Stimulated activated naive CD8-positive, alpha-beta T cell treated with anti-CD3 and anti-CD28 coated beads, Interleukin-15, amount 100 ng/mL, for 72 hours (primary cell): ENCODE measurements at regions not wholly inside any gene's neighbourhood (a gene's known extent, or its start where the extent isn't known, plus 50 kb on each side); places are given as distances from the start of the nearest gene placed in this dataset.

Source experiments
- ATAC-seq: fragments of 150-1000 bp; cut with Tn5 transposase; 2 replicates; pipeline ENCODE4 v1.10.0; 2021; ENCODE audit warnings: mild to moderate bottlenecking, moderate library complexity
- DNase-seq, 2 donors: peaks; one replicate each; pipeline ENCODE4 v3.0.0; 2021 to 2022
- H3K27ac Mint-ChIP-seq, 2 donors: one replicate each; pipeline ENCODE4 v1.8.0; 2022; ENCODE audit warnings: mild to moderate bottlenecking in 2 of 2, mixed read lengths in 2 of 2, moderate library complexity in 2 of 2
- H3K27me3 Mint-ChIP-seq: one replicate; pipeline ENCODE4 v1.8.0; 2022; ENCODE audit warnings: mixed read lengths
- H3K4me1 Mint-ChIP-seq: one replicate; pipeline ENCODE4 v1.8.0; 2022; ENCODE audit warnings: mild to moderate bottlenecking, mixed read lengths
- H3K4me3 Mint-ChIP-seq, 2 donors: one replicate each; pipeline ENCODE4 v1.8.0; 2022; ENCODE audit warnings: mild to moderate bottlenecking in 2 of 2, mixed read lengths in 2 of 2, moderate library complexity in 1 of 2
- H3K9me3 Mint-ChIP-seq, 2 donors: one replicate each; pipeline ENCODE4 v1.8.0; 2022; ENCODE audit warnings: mixed read lengths in 2 of 2

DNA sequence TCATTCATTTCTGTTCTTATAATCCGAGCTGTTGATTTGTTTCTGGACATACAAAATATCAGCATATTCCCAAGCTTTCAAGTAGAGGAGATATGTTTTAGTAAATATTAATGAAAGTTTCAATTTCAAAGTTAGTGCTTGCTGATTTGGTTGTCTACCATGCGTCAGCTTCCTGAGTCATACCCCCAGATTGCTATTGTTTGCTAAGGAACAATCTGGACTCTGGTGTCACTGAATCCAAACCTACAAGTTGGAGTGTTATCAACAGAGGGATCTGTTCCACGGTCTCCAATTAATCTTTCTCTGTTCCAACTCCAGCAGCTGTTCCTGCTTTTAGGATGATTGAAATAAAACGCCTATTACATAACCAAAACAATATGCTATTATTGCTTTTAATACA lies 96.1 kb upstream of the FAM9A start:
- Mint-ChIP-seq H3K4me1 (no peaks in the 10 kb centered on the region), H3K9me3 (peaks cover 0 to 7% of the 10 kb centered on the region in 2 donors), H3K27ac (no peak overlapping the region), H3K4me3 (no peak overlapping the region), H3K27me3 (no peaks in the 10 kb centered on the region)
- DNase-seq (no peak), ATAC-seq (no peak)

DNA sequence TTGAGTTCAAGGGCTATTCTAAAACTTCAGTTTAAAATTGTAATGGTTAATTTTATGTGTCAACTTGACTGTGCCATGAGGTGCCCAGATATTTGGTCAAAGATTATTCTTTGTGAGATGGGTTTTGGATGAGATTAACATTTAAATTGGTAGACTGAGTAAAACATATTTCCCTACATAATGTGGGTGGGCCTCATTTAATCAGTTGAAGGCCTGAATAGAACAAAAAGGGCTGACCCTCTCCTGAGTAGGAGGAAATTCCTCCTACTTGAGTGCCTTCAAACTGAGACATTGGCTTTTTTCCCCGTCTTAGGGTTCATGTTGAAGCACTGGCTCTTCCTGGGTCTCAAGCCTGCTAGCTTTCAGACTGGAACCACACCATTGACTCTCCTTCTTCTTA lies 89.6 kb upstream of the FAM9A start:
- DNase-seq (no peak), ATAC-seq (no peak)
- peaks cover 5 to 14% of the 10 kb centered on the region in 2 donors for H3K9me3 Mint-ChIP-seq
- H3K27me3 Mint-ChIP-seq = no peaks in the 10 kb centered on the region
- no peaks in the 10 kb centered on the region for H3K4me1 Mint-ChIP-seq
- H3K4me3 Mint-ChIP-seq = no peak overlapping the region
- no peak overlapping the region for H3K27ac Mint-ChIP-seq

DNA sequence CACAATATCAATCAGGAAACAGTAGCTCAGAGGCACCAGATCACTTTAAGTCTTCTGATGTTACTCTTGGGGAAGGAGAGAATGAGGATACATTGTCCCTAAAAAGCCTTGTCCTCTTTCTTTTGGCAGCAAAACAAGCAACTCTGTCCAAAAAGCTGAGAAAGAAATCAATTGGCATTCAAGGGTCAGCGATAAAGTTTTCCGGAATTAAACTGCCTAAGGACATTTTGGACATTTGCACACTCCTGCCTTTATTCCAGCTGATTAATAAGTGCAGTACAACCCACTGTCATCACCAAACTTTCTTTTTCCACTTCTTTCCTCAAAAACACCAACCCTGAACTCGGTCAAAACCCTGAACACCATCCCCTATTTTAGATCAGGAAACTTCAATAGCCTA lies 85.8 kb upstream of the FAM9A start:
- no peak for ATAC-seq
- H3K27me3 Mint-ChIP-seq = peaks cover 8% of the 10 kb centered on the region
- no peak overlapping the region for H3K27ac Mint-ChIP-seq
- no peak overlapping the region for H3K4me3 Mint-ChIP-seq
- H3K4me1 Mint-ChIP-seq = no peaks in the 10 kb centered on the region
- peaks cover 5 to 6% of the 10 kb centered on the region in 2 donors for H3K9me3 Mint-ChIP-seq
- no peak for DNase-seq

DNA sequence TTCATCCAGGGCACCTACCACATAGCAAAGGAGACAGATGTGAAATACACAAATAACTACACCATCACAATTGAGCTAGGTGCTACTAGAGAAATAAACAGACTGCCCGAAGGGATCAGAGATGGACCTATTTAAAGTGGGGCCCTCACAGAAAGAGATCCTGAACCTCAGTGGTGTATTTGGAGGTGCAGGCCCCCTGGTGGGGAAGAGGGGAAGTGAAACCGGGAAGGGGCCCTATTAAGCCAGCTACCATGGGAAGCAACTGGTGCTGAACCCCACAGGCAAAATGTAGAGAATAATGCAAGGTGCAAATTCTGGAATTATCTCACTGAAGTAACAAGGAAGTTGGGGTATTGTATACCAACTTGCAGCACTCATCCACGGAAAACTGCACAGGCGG lies 78.6 kb upstream of the FAM9A start:
- no peak overlapping the region for H3K4me3 Mint-ChIP-seq
- ATAC-seq = no peak
- peaks cover 8% of the 10 kb centered on the region for H3K27me3 Mint-ChIP-seq
- H3K9me3 Mint-ChIP-seq = no peaks in the 10 kb centered on the region
- DNase-seq = peak in 1 of 2 donors; percentile 1
- no peaks in the 10 kb centered on the region for H3K4me1 Mint-ChIP-seq
- no peak overlapping the region for H3K27ac Mint-ChIP-seq

- DNase-seq = no peak
- no peak overlapping the region for H3K27ac Mint-ChIP-seq
- H3K4me1 Mint-ChIP-seq = peaks cover 6% of the 10 kb centered on the region
- H3K4me3 Mint-ChIP-seq = no peak overlapping the region
- H3K27me3 Mint-ChIP-seq = peaks cover 7% of the 10 kb centered on the region
- ATAC-seq = no peak
- no peaks in the 10 kb centered on the region for H3K9me3 Mint-ChIP-seq
These were observed 72.8 kb upstream of the FAM9A start for GRCh38 chrX:8873956-8874355.

DNA sequence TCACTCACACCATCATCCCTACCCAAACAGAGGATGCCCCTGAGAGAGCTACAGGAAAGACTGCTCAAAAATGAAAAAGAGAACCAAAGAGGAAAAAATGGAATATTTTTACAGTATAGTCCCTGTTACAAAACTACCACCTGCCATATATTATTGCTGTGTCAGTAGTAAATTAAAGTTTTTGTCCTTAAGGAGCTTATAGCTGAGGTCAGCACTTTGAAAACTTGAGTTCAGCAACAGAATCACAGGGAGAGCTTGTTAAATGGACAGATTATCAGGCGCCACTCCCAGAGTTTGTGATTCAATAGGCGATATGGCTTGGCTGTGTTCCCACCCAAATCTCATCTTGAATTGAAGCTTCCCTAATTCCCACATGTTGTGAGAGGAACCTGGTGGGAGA lies 71.9 kb upstream of the FAM9A start:
- Mint-ChIP-seq H3K9me3 (no peaks in the 10 kb centered on the region), H3K27me3 (peaks cover 7% of the 10 kb centered on the region), H3K27ac (no peak overlapping the region), H3K4me1 (peaks cover 6% of the 10 kb centered on the region), H3K4me3 (no peak overlapping the region)
- ATAC-seq (no peak), DNase-seq (no peak)

DNA sequence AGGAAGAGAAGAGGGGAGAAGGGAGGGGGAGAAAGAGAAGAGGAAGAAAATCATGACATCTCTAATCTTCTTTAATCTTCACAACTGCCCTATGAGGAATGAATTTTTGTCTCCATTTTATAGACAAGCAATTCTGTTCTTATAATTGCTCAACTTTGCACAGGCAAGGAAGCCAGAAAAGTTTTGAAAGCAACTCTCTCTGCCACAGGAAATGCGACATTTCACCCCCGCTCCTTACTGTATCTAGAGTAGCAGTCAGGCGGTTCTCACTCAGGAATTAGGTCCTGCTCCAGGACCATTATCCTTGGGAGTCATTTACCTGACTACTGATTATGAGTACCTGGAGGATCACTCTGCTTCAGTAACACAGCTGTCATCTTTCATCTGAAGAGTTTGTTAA lies 69.2 kb upstream of the FAM9A start:
- no peak overlapping the region for H3K27ac Mint-ChIP-seq
- DNase-seq = no peak
- no peak overlapping the region for H3K4me3 Mint-ChIP-seq
- ATAC-seq = no peak
- peaks cover 7% of the 10 kb centered on the region for H3K27me3 Mint-ChIP-seq
- H3K4me1 Mint-ChIP-seq = peaks cover 6% of the 10 kb centered on the region
- H3K9me3 Mint-ChIP-seq = no peaks in the 10 kb centered on the region

- H3K4me3 Mint-ChIP-seq = no peak overlapping the region
- no peak overlapping the region for H3K27ac Mint-ChIP-seq
- ATAC-seq (no peak), DNase-seq (no peak)
- H3K27me3 Mint-ChIP-seq = peaks cover 7% of the 10 kb centered on the region
- H3K9me3 Mint-ChIP-seq = no peaks in the 10 kb centered on the region
- H3K4me1 Mint-ChIP-seq = peaks cover 6% of the 10 kb centered on the region
These were observed 68.6 kb upstream of the FAM9A start for GRCh38 chrX:8869812-8870211.

DNA sequence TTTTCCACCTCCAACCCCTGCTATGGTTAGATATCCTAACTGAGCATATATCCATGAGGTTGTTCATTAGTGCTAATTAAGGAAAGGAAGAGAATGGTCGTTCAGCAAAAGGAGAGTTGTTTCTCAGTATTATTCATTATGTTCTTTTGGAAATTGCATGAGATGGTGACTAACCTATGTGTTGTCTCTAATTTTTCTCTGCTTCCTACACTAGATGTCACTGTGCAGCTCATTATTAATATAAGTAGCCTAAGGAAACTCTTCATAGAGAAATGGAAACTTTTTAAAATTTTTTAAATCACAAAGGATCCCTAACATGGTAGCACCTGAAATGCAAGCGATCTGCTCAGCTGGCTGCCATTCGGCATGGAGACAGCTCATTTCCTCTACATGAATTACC lies 67.7 kb upstream of the FAM9A start:
- no peaks in the 10 kb centered on the region for H3K9me3 Mint-ChIP-seq

DNA sequence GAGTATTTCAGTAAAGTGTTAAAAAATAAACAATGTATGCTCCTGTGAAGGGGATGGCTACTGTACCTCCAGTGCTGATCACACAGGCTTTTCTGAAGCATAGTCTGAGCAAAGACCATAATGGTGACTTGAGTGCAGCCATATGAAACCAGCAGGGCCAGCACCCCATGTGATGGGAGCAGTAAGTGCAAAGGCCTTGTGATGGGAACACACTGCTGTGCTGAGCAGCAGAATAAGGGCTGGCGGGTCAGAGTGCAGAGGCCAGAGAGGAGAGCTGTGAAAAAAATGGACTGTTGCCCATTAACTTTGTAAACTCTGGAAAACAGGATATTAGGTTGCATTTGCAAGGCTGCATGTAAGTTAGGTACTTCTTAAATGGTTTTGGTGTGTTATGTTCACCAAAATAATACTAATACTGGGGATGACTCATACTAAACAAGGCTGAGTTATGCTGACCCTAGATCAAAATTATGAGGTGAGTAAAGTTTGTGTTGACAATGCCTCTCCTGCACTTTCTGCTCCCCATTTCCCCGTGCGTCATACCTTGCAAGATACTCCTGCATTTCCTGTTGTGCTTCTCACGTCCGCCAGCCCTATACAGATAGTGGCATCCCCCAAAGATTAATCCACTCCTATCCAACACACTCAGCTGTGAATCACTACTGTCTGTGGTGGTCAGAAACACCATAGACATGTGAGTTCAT lies 67.0 kb upstream of the FAM9A start:
- Mint-ChIP-seq H3K4me3 (no peak overlapping the region), H3K9me3 (no peaks in the 10 kb centered on the region), H3K27me3 (peaks cover 5% of the 10 kb centered on the region), H3K4me1 (peaks cover 6% of the 10 kb centered on the region), H3K27ac (no peak overlapping the region)
- no peak for ATAC-seq
- DNase-seq = no peak

More for the DNA sequence above, 67.7 kb upstream of the FAM9A start:
- Mint-ChIP-seq H3K4me1 (peaks cover 6% of the 10 kb centered on the region), H3K27me3 (peaks cover 4% of the 10 kb centered on the region), H3K4me3 (no peak overlapping the region), H3K27ac (no peak overlapping the region)
- ATAC-seq = no peak
- DNase-seq = no peak

DNA sequence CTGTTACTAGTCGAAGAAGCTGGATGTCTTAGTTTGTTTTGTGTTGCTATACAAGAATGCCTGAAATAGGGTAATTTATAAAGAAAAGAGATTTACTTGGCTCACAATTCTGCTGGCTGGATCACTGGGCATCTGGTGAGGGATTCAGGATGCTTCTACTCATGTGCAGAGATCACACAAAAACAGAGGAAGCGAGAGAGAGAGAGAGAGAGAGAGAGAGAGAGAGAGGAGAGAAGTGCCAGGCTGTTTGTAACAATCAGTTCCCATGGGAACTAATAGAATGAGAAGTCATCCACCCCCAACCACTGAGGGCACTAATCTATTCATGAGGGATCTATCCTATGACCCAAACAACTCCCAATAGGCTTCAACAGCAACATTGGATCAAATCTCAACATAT lies 66.2 kb upstream of the FAM9A start:
- H3K27me3 Mint-ChIP-seq = peaks cover 5% of the 10 kb centered on the region
- ATAC-seq = no peak
- H3K4me3 Mint-ChIP-seq = no peak overlapping the region
- no peak overlapping the region for H3K27ac Mint-ChIP-seq
- H3K4me1 Mint-ChIP-seq = peaks cover 6% of the 10 kb centered on the region
- no peaks in the 10 kb centered on the region for H3K9me3 Mint-ChIP-seq
- DNase-seq = no peak

DNA sequence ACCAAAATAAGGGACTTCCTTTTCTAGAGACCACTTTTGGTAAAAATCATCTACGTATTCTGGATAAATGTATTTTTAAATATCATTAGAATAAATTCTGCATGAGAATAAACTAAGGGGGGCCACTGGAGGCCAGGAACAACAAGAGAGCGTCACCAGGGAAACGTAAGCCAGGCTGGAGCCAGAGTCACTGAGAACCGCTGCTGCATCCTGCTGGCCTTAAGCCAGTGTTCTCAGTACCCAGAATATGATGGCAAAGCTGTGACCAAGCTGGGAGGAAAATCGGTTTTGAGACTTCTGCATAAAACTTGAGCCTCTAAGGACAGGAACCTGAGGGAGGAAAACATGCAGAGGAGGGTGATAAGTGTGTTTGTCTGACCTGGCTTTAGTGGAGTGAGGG lies 63.0 kb upstream of the FAM9A start:
- no peak for DNase-seq
- Mint-ChIP-seq H3K27ac (peak overlapping the region in 1 of 2 donors; percentile 52), H3K27me3 (peaks cover 18% of the 10 kb centered on the region), H3K4me1 (no peaks in the 10 kb centered on the region), H3K9me3 (no peaks in the 10 kb centered on the region), H3K4me3 (no peak overlapping the region)
- no peak for ATAC-seq

DNA sequence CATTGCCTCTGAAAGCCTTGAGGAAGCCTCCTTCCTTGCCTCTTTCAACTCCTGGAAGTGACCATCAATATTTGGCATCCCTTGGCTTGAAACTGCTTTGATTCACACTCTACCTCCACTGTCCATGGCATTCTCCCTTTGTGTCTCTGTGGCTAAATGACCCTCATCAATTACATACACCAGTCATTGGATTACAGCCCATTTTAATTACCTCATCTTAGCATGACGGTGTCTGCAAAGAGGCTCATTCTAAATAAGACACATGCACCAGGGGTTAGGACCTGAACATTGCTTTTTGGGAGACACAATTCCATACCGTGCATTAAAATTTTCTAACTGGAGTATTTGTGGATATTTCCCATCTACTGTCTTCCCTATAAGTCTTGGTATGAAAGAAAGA lies 60.7 kb upstream of the FAM9A start:
- ATAC-seq = no peak
- Mint-ChIP-seq H3K27ac (no peak overlapping the region), H3K4me3 (no peak overlapping the region), H3K4me1 (no peaks in the 10 kb centered on the region), H3K9me3 (no peaks in the 10 kb centered on the region), H3K27me3 (peaks cover 18% of the 10 kb centered on the region)
- no peak for DNase-seq

GRCh38 chrX:8851231-8851886 lies 50.2 kb upstream of the FAM9A start:
- H3K27ac Mint-ChIP-seq = peak overlapping the region in 1 of 2 donors; percentile 96
- H3K27me3 Mint-ChIP-seq = peaks cover 10% of the 10 kb centered on the region
- DNase-seq = no peak

More at GRCh38 chrX:8851231-8851886, 50.2 kb upstream of the FAM9A start:
- Mint-ChIP-seq H3K9me3 (no peaks in the 10 kb centered on the region), H3K4me1 (no peaks in the 10 kb centered on the region), H3K4me3 (no peak overlapping the region)
- no peak for ATAC-seq
